ENCODE measurements at regions not wholly inside any gene's neighbourhood (a gene's known extent, or its start where the extent isn't known, plus 50 kb on each side); places are given as distances from the start of the nearest gene placed in this dataset.

GRCh38 chr20:11193241-11193640 is 519.4 kb upstream of the JAG1 start (continued):
- TF ChIP-seq PATZ1 (CRISPR knock-in tag; IDR thresholded peaks at IDR 0.05) (no peak), ZFP41 (CRISPR knock-in tag; IDR thresholded peaks at IDR 0.05; ENCODE audit: borderline replicate concordance) (no peak), PRDM4 (CRISPR knock-in tag; IDR thresholded peaks at IDR 0.05; ENCODE audit: borderline replicate concordance) (no peak), SALL1 (CRISPR knock-in tag; IDR thresholded peaks at IDR 0.05) (no peak), E2F5 (CRISPR knock-in tag; conservative IDR thresholded peaks at IDR 0.05) (no peak), USF2 (IDR thresholded peaks at IDR 0.05; ENCODE audit: low read depth, low read length) (no peak), USF2 (CRISPR knock-in tag; IDR thresholded peaks at IDR 0.05; ENCODE audit: borderline replicate concordance) (no peak), HMGA1 (CRISPR knock-in tag; conservative IDR thresholded peaks at IDR 0.05) (no peak)
